HEK293T (cell line): ENCODE measurements at regions not wholly inside any gene's neighbourhood (a gene's known extent, or its start where the extent isn't known, plus 50 kb on each side); places are given as distances from the start of the nearest gene placed in this dataset.

ENCODE experiments used
- CTCF ChIA-PET: fragments of 350-600 bp; formaldehyde crosslinking; extraction: SDS; loops from one replicate; lab custom pipeline; 2021; ENCODE audit warnings: antibody characterized with exemption, inconsistent platforms; lab: Yijun Ruan, JAX
- POLR2A ChIA-PET: fragments of 350-600 bp; formaldehyde crosslinking; extraction: SDS; loops from one replicate; lab custom pipeline; 2020; ENCODE audit warnings: antibody characterized with exemption, inconsistent platforms; lab: Yijun Ruan, JAX
- DNase-seq: peaks from one replicate; pipeline ENCODE4 v3.0.0; 2012; ENCODE audit warnings: mixed read lengths; ENCODE audit errors: extremely low spot score
- ARNT ChIP-seq: fragments of 450-650 bp; IDR thresholded peaks from 2 replicates; pipeline ENCODE4 v1.6.1; 2017; ENCODE audit warnings: mild to moderate bottlenecking
- BHLHE40 ChIP-seq: fragments of 450-650 bp; IDR thresholded peaks from 2 replicates; pipeline ENCODE4 v1.6.1; 2016; ENCODE audit warnings: mild to moderate bottlenecking, moderate library complexity, borderline replicate concordance
- CTBP1 ChIP-seq: fragments of 450-650 bp; IDR thresholded peaks from 2 replicates; pipeline ENCODE4 v1.6.1; 2016; ENCODE audit warnings: borderline replicate concordance
- ELF4 ChIP-seq: fragments of 450-650 bp; IDR thresholded peaks from 2 replicates; pipeline ENCODE4 v1.6.1; 2017; ENCODE audit warnings: antibody characterized with exemption
- FOXA1 ChIP-seq: fragments of 450-650 bp; IDR thresholded peaks from 2 replicates; pipeline ENCODE4 v1.6.1; 2016; ENCODE audit warnings: mild to moderate bottlenecking
- FOXK2 ChIP-seq: fragments of 450-650 bp; IDR thresholded peaks from 2 replicates; pipeline ENCODE4 v1.6.1; 2016; ENCODE audit warnings: mild to moderate bottlenecking
- FOXM1 ChIP-seq: fragments of 450-650 bp; IDR thresholded peaks from 2 replicates; pipeline ENCODE4 v1.6.1; 2017; ENCODE audit warnings: mild to moderate bottlenecking, borderline replicate concordance
- HDGF ChIP-seq: fragments of 450-650 bp; IDR thresholded peaks from 2 replicates; pipeline ENCODE4 v1.6.1; 2017; ENCODE audit warnings: antibody characterized with exemption, borderline replicate concordance
- L3MBTL2 ChIP-seq: fragments of 450-650 bp; conservative IDR thresholded peaks from 2 replicates; pipeline ENCODE4 v1.6.1; 2016; ENCODE audit warnings: mild to moderate bottlenecking
- LEF1 ChIP-seq: fragments of 450-650 bp; IDR thresholded peaks from 2 replicates; pipeline ENCODE4 v1.6.1; 2017; ENCODE audit warnings: mild to moderate bottlenecking, borderline replicate concordance
- NFRKB ChIP-seq: fragments of 450-650 bp; IDR thresholded peaks from 2 replicates; pipeline ENCODE4 v1.6.1; 2016; ENCODE audit warnings: mild to moderate bottlenecking, moderate library complexity
- PKNOX1 ChIP-seq: fragments of 450-650 bp; IDR thresholded peaks from 2 replicates; pipeline ENCODE4 v1.6.1; 2016
- SP1 ChIP-seq: fragments of 450-650 bp; IDR thresholded peaks from 2 replicates; pipeline ENCODE4 v1.6.1; 2017
- SUZ12 ChIP-seq: fragments of 450-650 bp; IDR thresholded peaks from 2 replicates; pipeline ENCODE4 v1.6.1; 2016; ENCODE audit warnings: mild to moderate bottlenecking
- TARDBP ChIP-seq: fragments of 450-650 bp; IDR thresholded peaks from 2 replicates; pipeline ENCODE4 v1.6.1; 2016
- ZNF384 ChIP-seq: fragments of 450-650 bp; IDR thresholded peaks from 2 replicates; pipeline ENCODE4 v1.6.1; 2016

- ChIA-PET POLR2A (no interaction called here), CTCF (no interaction called here)
- DNase-seq = no peak
- TF ChIP-seq FOXA1 (no peak), L3MBTL2 (no peak), LEF1 (no peak)
Observed at GRCh38 chr1:200478945-200479558, 69.2 kb upstream of the ZNF281 start.

GRCh38 chr1:200478239-200478623 is 68.4 kb upstream of the ZNF281 start:
- ChIA-PET CTCF (no interaction called here), POLR2A (no interaction called here)
- DNase-seq = no peak
- no peak for TF ChIP-seq ARNT
- TF ChIP-seq HDGF = no peak
- no peak for TF ChIP-seq FOXM1
- TF ChIP-seq ZNF384 = no peak
- no peak for TF ChIP-seq PKNOX1
- no peak for TF ChIP-seq ELF4
- no peak for TF ChIP-seq CTBP1
- no peak for TF ChIP-seq SUZ12
- no peak for TF ChIP-seq LEF1
- TF ChIP-seq FOXK2 = no peak
- TF ChIP-seq BHLHE40 = no peak
- no peak for TF ChIP-seq NFRKB
- TF ChIP-seq SP1 = no peak
- no peak for TF ChIP-seq L3MBTL2
- TF ChIP-seq TARDBP = no peak
- TF ChIP-seq FOXA1 = no peak

- CTCF ChIA-PET = interaction anchor here (0.6 kb wide), 1 partner anchor 105 kb away, joined by 3 read pairs; no protein-coding TSS in a partner anchor
Observed at GRCh38 chr1:200474633-200475032, 64.8 kb upstream of the ZNF281 start.

GRCh38 chr1:200473698-200474371 is 64.0 kb upstream of the ZNF281 start:
- POLR2A ChIA-PET = no interaction called here
- DNase-seq = no peak
- TF ChIP-seq SP1 (no peak), SUZ12 (no peak), TARDBP (no peak), ARNT (no peak), FOXA1 (no peak), CTBP1 (no peak), NFRKB (no peak), BHLHE40 (no peak), FOXM1 (no peak), ELF4 (no peak), ZNF384 (no peak), L3MBTL2 (no peak)
- CTCF ChIA-PET = no interaction called here

More at GRCh38 chr1:200474633-200475032, 64.8 kb upstream of the ZNF281 start:
- POLR2A ChIA-PET = no interaction called here
- no peak for DNase-seq
- TF ChIP-seq ZNF384 (no peak), NFRKB (no peak), FOXM1 (no peak)

GRCh38 chr1:200471739-200472138 is 61.9 kb upstream of the ZNF281 start:
- ChIA-PET POLR2A (no interaction called here), CTCF (interaction anchor here (0.8 kb wide), 1 partner anchor 9 kb away, joined by 4 read pairs; no protein-coding TSS in a partner anchor)
- DNase-seq = no peak
- TF ChIP-seq FOXA1 (no peak), TARDBP (no peak), NFRKB (no peak), BHLHE40 (no peak), FOXK2 (no peak), ZNF384 (no peak), SP1 (no peak), CTBP1 (no peak), PKNOX1 (no peak), HDGF (no peak), ARNT (no peak), ELF4 (no peak), LEF1 (no peak)

- ChIA-PET CTCF (no interaction called here), POLR2A (no interaction called here)
- no peak for DNase-seq
- no peak for TF ChIP-seq L3MBTL2
Observed at GRCh38 chr1:200468264-200469001, 58.6 kb upstream of the ZNF281 start.

- TF ChIP-seq ZNF384 (no peak), L3MBTL2 (no peak), SUZ12 (no peak), BHLHE40 (no peak), FOXA1 (no peak), NFRKB (no peak)
- CTCF ChIA-PET = no interaction called here
- POLR2A ChIA-PET = no interaction called here
- no peak for DNase-seq
Observed at GRCh38 chr1:200464784-200465400, 55.1 kb upstream of the ZNF281 start.
